AG09309 (cell line): ENCODE measurements at regions not wholly inside any gene's neighbourhood (a gene's known extent, or its start where the extent isn't known, plus 50 kb on each side); places are given as distances from the start of the nearest gene placed in this dataset.

Source experiments
- DNase-seq: peaks from one replicate; pipeline ENCODE4 v3.0.0-alpha.2; 2010; ENCODE audit warnings: low read depth
- H3K4me3 ChIP-seq: 2 replicates; pipeline ENCODE4 v1.5.1; 2011; ENCODE audit warnings: mild to moderate bottlenecking, low read depth, low read length, moderate library complexity; ENCODE audit not compliant: control insufficient read depth
- CTCF ChIP-seq: IDR thresholded peaks from 2 replicates; pipeline ENCODE4 v1.5.1; 2011; ENCODE audit warnings: mild to moderate bottlenecking, low read depth, low read length, inconsistent platforms; ENCODE audit not compliant: insufficient read depth, control insufficient read depth; ENCODE audit errors: missing control alignments

- no peak for DNase-seq
- H3K4me3 ChIP-seq = no peak overlapping the region
- no peak for TF ChIP-seq CTCF
Observed at GRCh38 chr16:63283721-63284120, 1247.5 kb upstream of the CDH8 start.

- no peak overlapping the region for H3K4me3 ChIP-seq
- no peak for DNase-seq
- TF ChIP-seq CTCF = no peak
Observed at GRCh38 chr16:63244631-63245030, 1208.4 kb upstream of the CDH8 start.

GRCh38 chr16:63241497-63242028, 1205.3 kb upstream of the CDH8 start:
- DNase-seq = no peak
- H3K4me3 ChIP-seq = no peak overlapping the region
- no peak for TF ChIP-seq CTCF

- no peak for DNase-seq
- no peak for TF ChIP-seq CTCF
- H3K4me3 ChIP-seq = no peak overlapping the region
Observed at GRCh38 chr16:63239065-63239570, 1202.9 kb upstream of the CDH8 start.

GRCh38 chr16:63230421-63231040, 1194.3 kb upstream of the CDH8 start:
- TF ChIP-seq CTCF = no peak
- no peak overlapping the region for H3K4me3 ChIP-seq
- no peak for DNase-seq

GRCh38 chr16:63228259-63228658, 1192.0 kb upstream of the CDH8 start:
- no peak overlapping the region for H3K4me3 ChIP-seq
- TF ChIP-seq CTCF = no peak
- no peak for DNase-seq
